ENCODE measurements at regions not wholly inside any gene's neighbourhood (a gene's known extent, or its start where the extent isn't known, plus 50 kb on each side); places are given as distances from the start of the nearest gene placed in this dataset.

- no peak overlapping the region for H3K4me3 ChIP-seq
- H3K36me3 ChIP-seq, result no peaks in the 10 kb centered on the region
- no peaks in the 10 kb centered on the region for H3K9me3 ChIP-seq
- TF ChIP-seq POLR2A (IDR thresholded peaks at IDR 0.05) (no peak), POLR2AphosphoS5 (IDR thresholded peaks at IDR 0.05; ENCODE audit: insufficient read depth in 1 of 2, low read depth in 1 of 2) (no peak), CTCF (IDR thresholded peaks at IDR 0.05) (no peak)
- H3K27ac ChIP-seq, result no peak overlapping the region
- peaks cover 21% of the 10 kb centered on the region for H3K4me1 ChIP-seq
- DNase-seq (ENCODE audit: extremely low spot score in 2 of 2), result no peak
- intact Hi-C loops (cut with DNase I), result loop anchor here (10.0 kb wide), 1 partner anchor 802 kb away; no protein-coding TSS in a partner anchor
- H3K27me3 ChIP-seq, result no peaks in the 10 kb centered on the region
These were observed 265.0 kb downstream of the ADAMTS20 start for GRCh38 chr12:43286986-43287385.

- TF ChIP-seq POLR2A (IDR thresholded peaks at IDR 0.05), result no peak
- TF ChIP-seq POLR2AphosphoS5 (IDR thresholded peaks at IDR 0.05; ENCODE audit: insufficient read depth in 1 of 2, low read depth in 1 of 2), result no peak
- TF ChIP-seq CTCF (IDR thresholded peaks at IDR 0.05), result no peak
- Histone ChIP-seq H3K4me3 (no peak overlapping the region), H3K9me3 (no peaks in the 10 kb centered on the region), H3K4me1 (peaks cover 21% of the 10 kb centered on the region), H3K27me3 (no peaks in the 10 kb centered on the region), H3K27ac (no peak overlapping the region), H3K36me3 (no peaks in the 10 kb centered on the region)
- intact Hi-C loops (cut with DNase I), result loop anchor here (10.0 kb wide), 1 partner anchor 800 kb away; no protein-coding TSS in a partner anchor
- no peak for DNase-seq (ENCODE audit: extremely low spot score in 2 of 2)
These were observed 266.8 kb downstream of the ADAMTS20 start for GRCh38 chr12:43285159-43285598.

GRCh38 chr12:43284486-43285158, 267.4 kb downstream of the ADAMTS20 start:
- peaks cover 19% of the 10 kb centered on the region for H3K4me1 ChIP-seq
- no peaks in the 10 kb centered on the region for H3K27me3 ChIP-seq
- TF ChIP-seq POLR2A (IDR thresholded peaks at IDR 0.05), result no peak
- no peak for TF ChIP-seq CTCF (IDR thresholded peaks at IDR 0.05)
- intact Hi-C loops (cut with DNase I), result loop anchor here (10.0 kb wide), 1 partner anchor 800 kb away; no protein-coding TSS in a partner anchor
- no peaks in the 10 kb centered on the region for H3K36me3 ChIP-seq
- H3K9me3 ChIP-seq, result no peaks in the 10 kb centered on the region
- no peak for DNase-seq (ENCODE audit: extremely low spot score in 2 of 2)
- H3K27ac ChIP-seq, result no peak overlapping the region
- no peak overlapping the region for H3K4me3 ChIP-seq

GRCh38 chr12:43283206-43283605, 268.8 kb downstream of the ADAMTS20 start:
- Histone ChIP-seq H3K27me3 (no peaks in the 10 kb centered on the region), H3K9me3 (no peaks in the 10 kb centered on the region), H3K36me3 (no peaks in the 10 kb centered on the region), H3K4me1 (peaks cover 8% of the 10 kb centered on the region), H3K27ac (no peak overlapping the region), H3K4me3 (no peak overlapping the region)
- no peak for DNase-seq (ENCODE audit: extremely low spot score in 2 of 2)
- TF ChIP-seq POLR2AphosphoS5 (IDR thresholded peaks at IDR 0.05; ENCODE audit: insufficient read depth in 1 of 2, low read depth in 1 of 2), result no peak
- TF ChIP-seq POLR2A (IDR thresholded peaks at IDR 0.05), result no peak
- no peak for TF ChIP-seq CTCF (IDR thresholded peaks at IDR 0.05)
- intact Hi-C loops (cut with DNase I), result loop anchor here (10.0 kb wide), 1 partner anchor 798 kb away; no protein-coding TSS in a partner anchor

GRCh38 chr12:43282106-43282505, 269.9 kb downstream of the ADAMTS20 start:
- no peak overlapping the region for H3K27ac ChIP-seq
- H3K4me1 ChIP-seq, result peaks cover 12% of the 10 kb centered on the region
- intact Hi-C loops (cut with DNase I), result loop anchor here (10.0 kb wide), 1 partner anchor 797 kb away; no protein-coding TSS in a partner anchor
- H3K4me3 ChIP-seq, result no peak overlapping the region
- no peaks in the 10 kb centered on the region for H3K27me3 ChIP-seq
- no peaks in the 10 kb centered on the region for H3K9me3 ChIP-seq
- no peak for TF ChIP-seq POLR2AphosphoS5 (IDR thresholded peaks at IDR 0.05; ENCODE audit: insufficient read depth in 1 of 2, low read depth in 1 of 2)
- TF ChIP-seq POLR2A (IDR thresholded peaks at IDR 0.05), result no peak
- no peak for TF ChIP-seq CTCF (IDR thresholded peaks at IDR 0.05)
- DNase-seq (ENCODE audit: extremely low spot score in 2 of 2), result no peak
- H3K36me3 ChIP-seq, result no peaks in the 10 kb centered on the region

Data from vagina (tissue), 2 donors.